HepG2 (cell line): ENCODE measurements at regions not wholly inside any gene's neighbourhood (a gene's known extent, or its start where the extent isn't known, plus 50 kb on each side); places are given as distances from the start of the nearest gene placed in this dataset.

Experiments
- ATAC-seq: fragments of 200-7000 bp; cut with Tn5 transposase; 3 replicates; pipeline ENCODE4 v1.9.1; 2020; ENCODE audit warnings: mild to moderate bottlenecking, moderate library complexity
- BruUV-seq: library from RNA; stranded (reverse); fragments of 400-500 nt; replicated peaks from 2 replicates; lab custom pipeline; 2021; lab: Mats Ljungman, UMichigan
- CTCF ChIA-PET: fragments of 300-600 bp; formaldehyde crosslinking; extraction: SDS; loops from one replicate; lab custom pipeline; 2021; ENCODE audit warnings: low total read pairs, inconsistent platforms, low intra/inter-chr PET ratio; lab: Yijun Ruan, JAX
- POLR2A ChIA-PET: fragments of 350-600 bp; sonication (Branson Sonifier 250); formaldehyde crosslinking; loops from one replicate; lab custom pipeline; 2020; ENCODE audit warnings: antibody characterized with exemption, inconsistent platforms; lab: Yijun Ruan, JAX
- DNase-seq: peaks from one replicate; pipeline ENCODE4 v3.0.0-alpha.2; 2015; ENCODE audit warnings: low spot score
- FAIRE-seq: peaks from 3 replicates; lab custom pipeline; 2011; peaks lifted over from hg19 to GRCh38; lab: Jason Lieb, UNC
- H2AFZ ChIP-seq: one replicate; pipeline ENCODE4 v1.6.1; 2011; ENCODE audit warnings: low read length, inconsistent platforms
- H3K27ac ChIP-seq: fragments of 300-600 bp; 3 replicates; pipeline ENCODE4 v1.8.0; 2011; ENCODE audit warnings: mixed run types, mild to moderate bottlenecking, mixed read lengths, low read length, inconsistent platforms; ENCODE audit not compliant: insufficient read depth; ENCODE audit errors: extremely low read length
- H3K27me3 ChIP-seq, 2 experiments: fragments of 200-600 bp in 1 of 2; 2 replicates in 1 of 2; 3 replicates in 1 of 2; pipeline versions ENCODE4 v1.6.0 to v1.8.0; 2011; ENCODE audit warnings: low read length in 2 of 2, mild to moderate bottlenecking in 2 of 2, moderate library complexity in 2 of 2, inconsistent platforms in 1 of 2; ENCODE audit not compliant: insufficient read depth in 2 of 2, control insufficient read depth in 1 of 2
- H3K36me3 ChIP-seq, 2 experiments: fragments of 200-600 bp in 1 of 2; replicated peaks in 1 of 2; 2 replicates in 1 of 2; 3 replicates in 1 of 2; pipeline versions ENCODE4 v1.5.1 to v1.8.0; 2011; ENCODE audit warnings: low read length in 2 of 2, inconsistent platforms in 1 of 2; ENCODE audit not compliant: insufficient read depth in 2 of 2, control insufficient read depth in 1 of 2
- H3K4me1 ChIP-seq: 2 replicates; pipeline ENCODE4 v1.5.1; 2012; ENCODE audit warnings: low read length, inconsistent platforms; ENCODE audit not compliant: insufficient read depth
- H3K4me2 ChIP-seq: 2 replicates; pipeline ENCODE4 v1.6.0; 2011; ENCODE audit warnings: low read depth, low read length, inconsistent platforms
- H3K4me3 ChIP-seq, 3 experiments: fragments of 200-600 bp in 1 of 3; sonication (generic), shearing (Covaris generic) in 1 of 3; replicated peaks in 1 of 3; 2 replicates each; pipeline ENCODE4 v1.5.1; 2011 to 2016; ENCODE audit warnings: low read length in 3 of 3, inconsistent platforms in 2 of 3, low read depth in 2 of 3, mild to moderate bottlenecking in 2 of 3, control low read depth in 1 of 3, mixed read lengths in 1 of 3; ENCODE audit not compliant: insufficient read depth in 1 of 3
- H3K79me2 ChIP-seq: one replicate; pipeline ENCODE4 v1.6.1; 2011; ENCODE audit warnings: low read length, inconsistent platforms; ENCODE audit not compliant: insufficient read depth
- H3K9ac ChIP-seq: 2 replicates; pipeline ENCODE4 v1.6.0; 2011; ENCODE audit warnings: mild to moderate bottlenecking, low read depth, low read length, inconsistent platforms; ENCODE audit not compliant: insufficient read depth
- H3K9me3 ChIP-seq: 2 replicates; pipeline ENCODE4 v1.5.1; 2012; ENCODE audit warnings: mild to moderate bottlenecking, low read length
- H4K20me1 ChIP-seq: 2 replicates; pipeline ENCODE4 v1.6.0; 2011; ENCODE audit warnings: inconsistent platforms, mild to moderate bottlenecking, low read length, moderate library complexity; ENCODE audit not compliant: insufficient read depth
- ARNT2 ChIP-seq: sonication (generic); formaldehyde crosslinking; IDR thresholded peaks from 2 replicates; pipeline ENCODE4 v1.8.0; 2022; ENCODE audit warnings: mild to moderate bottlenecking, low read depth, missing genetic modification reagents, moderate library complexity
- IRX3 ChIP-seq: sonication (generic); formaldehyde crosslinking; IDR thresholded peaks from 2 replicates; pipeline ENCODE4 v1.8.1; 2023; ENCODE audit warnings: mild to moderate bottlenecking, low read depth, missing genetic modification reagents, borderline replicate concordance
- KAT2B ChIP-seq: fragments of 150-350 bp; IDR thresholded peaks from 2 replicates; pipeline ENCODE4 v1.6.1; 2014; ENCODE audit warnings: low read depth, low read length, borderline replicate concordance
- KDM6A ChIP-seq: IDR thresholded peaks from 2 replicates; pipeline ENCODE4 v1.6.1; 2016; ENCODE audit warnings: low read depth
- MATR3 ChIP-seq: sonication (generic); formaldehyde crosslinking; IDR thresholded peaks from 2 replicates; pipeline ENCODE4 v1.4.0; 2020; ENCODE audit warnings: missing genetic modification reagents
- MEIS1 ChIP-seq: sonication (generic); formaldehyde crosslinking; IDR thresholded peaks from 2 replicates; pipeline ENCODE4 v1.9.0; 2021; ENCODE audit warnings: mild to moderate bottlenecking, missing genetic modification reagents, moderate library complexity, borderline replicate concordance
- MIER2 ChIP-seq: IDR thresholded peaks from 2 replicates; pipeline ENCODE4 v1.6.1; 2016; ENCODE audit warnings: missing biosample characterization, missing genetic modification reagents
- MIER3 ChIP-seq: IDR thresholded peaks from 2 replicates; pipeline ENCODE4 v1.6.1; 2016; ENCODE audit warnings: missing compliant biosample characterization, borderline replicate concordance
- MTA3 ChIP-seq: sonication (generic); formaldehyde crosslinking; IDR thresholded peaks from 2 replicates; pipeline ENCODE4 v1.4.0; 2020; ENCODE audit warnings: missing genetic modification reagents
- RFX5 ChIP-seq: IDR thresholded peaks from 2 replicates; pipeline ENCODE4 v1.6.1; 2011; ENCODE audit warnings: low read depth, low read length, improper control_type of control experiment
- SKI ChIP-seq: fragments of 450-650 bp; IDR thresholded peaks from one replicate; pipeline ENCODE4 v1.6.1; 2018; ENCODE audit warnings: mild to moderate bottlenecking; ENCODE audit not compliant: partially characterized antibody
- SP140L ChIP-seq: sonication (generic); formaldehyde crosslinking; IDR thresholded peaks from 2 replicates; pipeline ENCODE4 v1.4.0; 2020; ENCODE audit warnings: missing genetic modification reagents, borderline replicate concordance
- TCF12 ChIP-seq, 2 experiments: fragments of 450-650 bp in 1 of 2; sonication (generic) in 1 of 2; formaldehyde crosslinking in 1 of 2; IDR thresholded peaks; 2 replicates each; pipeline versions ENCODE4 v1.6.1 to v1.8.0; 2017 to 2022; ENCODE audit warnings: antibody characterized with exemption in 1 of 2, mild to moderate bottlenecking in 1 of 2, missing genetic modification reagents in 1 of 2, moderate library complexity in 1 of 2
- ZNF331 ChIP-seq: sonication (generic); formaldehyde crosslinking; IDR thresholded peaks from 2 replicates; pipeline ENCODE4 v1.4.0; 2020; ENCODE audit warnings: missing genetic modification reagents
- ZNF564 ChIP-seq: sonication (generic); formaldehyde crosslinking; IDR thresholded peaks from 2 replicates; pipeline ENCODE4 v1.8.1; 2023; ENCODE audit warnings: mild to moderate bottlenecking, missing genetic modification reagents
- ZNF570 ChIP-seq: sonication (generic); formaldehyde crosslinking; IDR thresholded peaks from 2 replicates; pipeline ENCODE4 v1.4.0; 2020; ENCODE audit warnings: mild to moderate bottlenecking, missing genetic modification reagents, borderline replicate concordance
- WGBS: methylation state at CpG from one replicate; pipeline ENCODE4 v1.1.6; 2017; ENCODE audit warnings: low lambda C conversion rate; 5-methylcytosine and 5-hydroxymethylcytosine counted together
- in situ Hi-C: cut with HindIII; loops from 2 replicates; pipeline ENCODE4 v1.10.0; 2017; ENCODE audit warnings: low pct_unique_long_range_greater_than_20kb; ENCODE audit not compliant: extremely low pct_ligation_motif_present
- intact Hi-C: fragments of 100-400 bp; cut with micrococcal nuclease; formaldehyde crosslinking; loops from one replicate; pipeline ENCODE4 v1.10.0; 2022; ENCODE audit not compliant: unreplicated experiment
- TF ChIP-seq, protein P1 (sequence below): sonication (generic); formaldehyde crosslinking; conservative IDR thresholded peaks from 2 replicates; pipeline ENCODE4 v1.8.0; 2022; ENCODE audit warnings: low read depth, missing genetic modification reagents

DNA sequence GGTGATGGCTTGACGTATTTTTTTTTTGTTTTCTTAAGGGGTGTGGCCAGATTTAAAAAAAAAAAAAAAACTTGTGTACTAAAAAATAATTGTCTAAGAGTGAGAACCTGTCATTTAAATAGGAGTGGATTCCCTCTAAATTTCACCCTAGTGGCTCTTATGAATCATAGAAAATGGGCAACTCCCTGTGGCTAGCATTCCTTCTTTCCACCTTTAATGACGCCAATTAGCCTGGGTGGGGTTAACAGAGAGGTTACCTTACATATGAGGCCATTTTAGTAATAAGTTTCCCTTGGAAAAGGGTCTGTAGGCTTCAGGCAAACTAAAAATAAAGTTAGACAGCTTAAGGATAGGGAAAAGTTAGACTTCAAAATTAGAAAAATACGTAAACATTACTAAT lies 223.5 kb upstream of the FAM241A start:
- POLR2A ChIA-PET, result no interaction called here
- in situ Hi-C loops, result no loop called here
- BruUV-seq, result no TSS peak
- no peak overlapping the region for H3K9ac ChIP-seq
- H3K4me2 ChIP-seq, result no peak overlapping the region
- H4K20me1 ChIP-seq, result no peaks in the 10 kb centered on the region
- H3K27me3 ChIP-seq, result no peaks in the 10 kb centered on the region
- H2AFZ ChIP-seq, result no peak overlapping the region
- TF ChIP-seq MIER3 (CRISPR knock-in tag), result no peak
- TF ChIP-seq ZNF331, result no peak
- TF ChIP-seq KAT2B, result no peak
- TF ChIP-seq SP140L (CRISPR knock-in tag), result no peak
- no peak for TF ChIP-seq RFX5
- no peak for TF ChIP-seq MTA3 (CRISPR knock-in tag)
- no peak for TF ChIP-seq SKI
- TF ChIP-seq TCF12 (IDR thresholded peaks at IDR 0.05), result no peak
- no peak for TF ChIP-seq TCF12 (CRISPR knock-in tag; IDR thresholded peaks at IDR 0.05)
- no peak for TF ChIP-seq MIER2 (CRISPR knock-in tag)
- no peak for TF ChIP-seq MEIS1 (CRISPR knock-in tag)
- TF ChIP-seq, protein P1, sequence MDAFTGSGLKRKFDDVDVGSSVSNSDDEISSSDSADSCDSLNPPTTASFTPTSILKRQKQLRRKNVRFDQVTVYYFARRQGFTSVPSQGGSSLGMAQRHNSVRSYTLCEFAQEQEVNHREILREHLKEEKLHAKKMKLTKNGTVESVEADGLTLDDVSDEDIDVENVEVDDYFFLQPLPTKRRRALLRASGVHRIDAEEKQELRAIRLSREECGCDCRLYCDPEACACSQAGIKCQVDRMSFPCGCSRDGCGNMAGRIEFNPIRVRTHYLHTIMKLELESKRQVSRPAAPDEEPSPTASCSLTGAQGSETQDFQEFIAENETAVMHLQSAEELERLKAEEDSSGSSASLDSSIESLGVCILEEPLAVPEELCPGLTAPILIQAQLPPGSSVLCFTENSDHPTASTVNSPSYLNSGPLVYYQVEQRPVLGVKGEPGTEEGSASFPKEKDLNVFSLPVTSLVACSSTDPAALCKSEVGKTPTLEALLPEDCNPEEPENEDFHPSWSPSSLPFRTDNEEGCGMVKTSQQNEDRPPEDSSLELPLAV (CRISPR knock-in tag), result no peak
- no peak for TF ChIP-seq ZNF570 (CRISPR knock-in tag)
- TF ChIP-seq KDM6A (CRISPR knock-in tag), result no peak
- no peak for TF ChIP-seq ARNT2 (CRISPR knock-in tag)
- no peak for TF ChIP-seq ZNF564 (CRISPR knock-in tag)
- no peak for TF ChIP-seq IRX3 (CRISPR knock-in tag)
- no peak for TF ChIP-seq MATR3
- ATAC-seq, result no peak
- no peak for FAIRE-seq
- intact Hi-C loops, result no loop called here
- H3K79me2 ChIP-seq, result no peaks in the 10 kb centered on the region
- CTCF ChIA-PET, result no interaction called here
- no peaks in the 10 kb centered on the region for H3K36me3 ChIP-seq
- 12% methylated on average over 3 of the region's 3 CpGs for WGBS
- H3K27ac ChIP-seq, result no peak overlapping the region
- no peak overlapping the region for H3K4me3 ChIP-seq
- no peak for DNase-seq
- H3K9me3 ChIP-seq, result no peaks in the 10 kb centered on the region
- H3K4me1 ChIP-seq, result no peaks in the 10 kb centered on the region
